ENCODE measurements at regions not wholly inside any gene's neighbourhood (a gene's known extent, or its start where the extent isn't known, plus 50 kb on each side); places are given as distances from the start of the nearest gene placed in this dataset.

DNA sequence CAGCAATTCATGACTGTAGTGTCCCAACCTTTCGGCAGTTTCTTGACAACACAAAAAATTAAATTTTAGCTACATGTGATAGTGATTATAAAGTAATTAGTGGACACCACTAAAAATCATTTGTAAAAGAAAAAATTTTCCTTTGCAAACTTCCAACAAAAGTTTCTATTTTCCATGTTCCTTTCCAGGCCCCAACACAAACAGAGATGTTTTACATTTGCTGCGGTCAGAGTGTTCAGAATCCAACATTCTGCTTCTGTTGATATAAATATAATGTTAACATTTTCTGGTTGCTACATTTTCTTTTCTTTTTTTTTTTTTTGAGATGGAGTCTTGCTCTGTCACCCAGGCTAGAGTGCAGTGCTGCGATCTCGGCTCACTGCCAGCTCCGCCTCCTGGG, 54.9 kb upstream of the WLS start:
- TF ChIP-seq YY1 (IDR thresholded peaks at IDR 0.05; ENCODE audit: insufficient read depth, insufficient read length): no peak
- no peak for TF ChIP-seq ZNF274 (IDR thresholded peaks at IDR 0.05; ENCODE audit: low read depth, low read length)
- no peak for TF ChIP-seq SUZ12 (IDR thresholded peaks at IDR 0.05; ENCODE audit: extremely low read depth, insufficient read depth, insufficient read length)

Data from NT2/D1 (cell line).